Liver (tissue), 8 donors: ENCODE measurements at regions not wholly inside any gene's neighbourhood (a gene's known extent, or its start where the extent isn't known, plus 50 kb on each side); places are given as distances from the start of the nearest gene placed in this dataset.

ENCODE experiments used
- DNase-seq: peaks from one replicate; pipeline ENCODE4 v3.0.0-alpha.2; 2017; ENCODE audit warnings: low spot score
- H3K27ac ChIP-seq, 2 donors: one replicate each; pipeline ENCODE4 v1.7.0; 2013; ENCODE audit warnings: inconsistent platforms in 2 of 2, low read length in 2 of 2, control low read depth in 1 of 2, low read depth in 1 of 2, mild to moderate bottlenecking in 1 of 2
- H3K27me3 ChIP-seq, 4 donors: one replicate each; pipeline versions ENCODE4 v1.6.1 to v1.7.0; 2013; ENCODE audit warnings: low read length in 3 of 4, inconsistent platforms in 1 of 4, mild to moderate bottlenecking in 1 of 4, moderate library complexity in 1 of 4; ENCODE audit not compliant: control insufficient read depth in 4 of 4, insufficient read depth in 4 of 4
- H3K36me3 ChIP-seq, 4 donors: one replicate each; pipeline versions ENCODE4 v1.6.1 to v1.7.0; 2013; ENCODE audit warnings: low read length in 3 of 4, mild to moderate bottlenecking in 3 of 4, low read depth in 1 of 4, moderate library complexity in 1 of 4; ENCODE audit not compliant: control insufficient read depth in 4 of 4, insufficient read depth in 3 of 4
- H3K4me1 ChIP-seq, 4 donors: one replicate each; pipeline versions ENCODE4 v1.6.1 to v1.7.0; 2013; ENCODE audit warnings: low read length in 3 of 4, mild to moderate bottlenecking in 3 of 4, moderate library complexity in 1 of 4; ENCODE audit not compliant: control insufficient read depth in 4 of 4, insufficient read depth in 4 of 4
- H3K4me3 ChIP-seq, 3 donors: one replicate each; pipeline versions ENCODE4 v1.6.1 to v1.7.0; 2013; ENCODE audit warnings: low read length in 3 of 3, control low read depth in 1 of 3, low read depth in 1 of 3, mild to moderate bottlenecking in 1 of 3
- H3K9ac ChIP-seq, 2 donors: one replicate each; pipeline ENCODE4 v1.7.0; 2013; ENCODE audit warnings: low read length in 2 of 2, mild to moderate bottlenecking in 2 of 2, moderate library complexity in 2 of 2, control low read depth in 1 of 2, low read depth in 1 of 2
- H3K9me3 ChIP-seq, 4 donors: one replicate each; pipeline versions ENCODE4 v1.6.1 to v1.7.0; 2013; ENCODE audit warnings: low read length in 3 of 4; ENCODE audit not compliant: control insufficient read depth in 4 of 4
- CTCF ChIP-seq: fragments of 150-350 bp; IDR thresholded peaks from 2 replicates; pipeline ENCODE4 v1.5.1; 2017; ENCODE audit warnings: improper control_type of control experiment, low read depth, low read length; ENCODE audit not compliant: missing input control
- FOXA1 ChIP-seq: IDR thresholded peaks from 2 replicates; pipeline ENCODE4 v1.6.1; 2016; ENCODE audit warnings: antibody characterized with exemption
- GABPA ChIP-seq, 2 donors: IDR thresholded peaks in 1 of 2; conservative IDR thresholded peaks in 1 of 2; 2 replicates each; pipeline ENCODE4 v1.6.1; 2016; ENCODE audit warnings: antibody characterized with exemption in 2 of 2, mild to moderate bottlenecking in 1 of 2, moderate library complexity in 1 of 2
- HNF4A ChIP-seq, 2 donors: conservative IDR thresholded peaks; 2 replicates each; pipeline ENCODE4 v1.6.1; 2016; ENCODE audit warnings: antibody characterized with exemption in 2 of 2, mild to moderate bottlenecking in 2 of 2
- REST ChIP-seq: IDR thresholded peaks from 2 replicates; pipeline ENCODE4 v1.6.1; 2016; ENCODE audit warnings: antibody characterized with exemption, mild to moderate bottlenecking
- RXRA ChIP-seq, 2 donors: IDR thresholded peaks; 2 replicates each; pipeline ENCODE4 v1.6.1; 2017 to 2018; ENCODE audit warnings: antibody characterized with exemption in 2 of 2, mild to moderate bottlenecking in 1 of 2
- SP1 ChIP-seq: IDR thresholded peaks from 2 replicates; pipeline ENCODE4 v1.6.1; 2018; ENCODE audit warnings: antibody characterized with exemption, mild to moderate bottlenecking
- ZBTB33 ChIP-seq: IDR thresholded peaks from 2 replicates; pipeline ENCODE4 v1.6.1; 2016; ENCODE audit warnings: antibody characterized with exemption
- WGBS: extraction: QIAGEN DNeasy Blood & Tissue Kit; methylation state at CpG from one replicate; pipeline ENCODE4 v1.1.7; 2013; 5-methylcytosine and 5-hydroxymethylcytosine counted together
- donor health status: healthy.
- donor health status: healthy.
- donor health status: healthy.
- donor health status: healthy.
- donor health status: healthy.

GRCh38 chr6:168216117-168216516 is 103.5 kb downstream of the DACT2 start:
- 78% methylated on average over 6 of the region's 6 CpGs for WGBS
- H3K9ac ChIP-seq: no peak overlapping the region

More at GRCh38 chr6:168216117-168216516, 103.5 kb downstream of the DACT2 start:
- Histone ChIP-seq H3K4me1 (peaks cover 0 to 2% (median under 1%) of the 10 kb centered on the region in 4 donors), H3K4me3 (no peak overlapping the region), H3K27me3 (no peaks in the 10 kb centered on the region), H3K27ac (no peak overlapping the region), H3K36me3 (no peaks in the 10 kb centered on the region), H3K9me3 (no peaks in the 10 kb centered on the region)
- no peak for DNase-seq
- TF ChIP-seq ZBTB33 (no peak), CTCF (no peak), SP1 (no peak), GABPA (IDR thresholded peaks at IDR 0.05 in 1 of 2, conservative IDR thresholded peaks at IDR 0.05 in 1 of 2) (no peak), REST (no peak), FOXA1 (no peak), HNF4A (conservative IDR thresholded peaks at IDR 0.05) (no peak), RXRA (IDR thresholded peaks at IDR 0.05) (no peak)
